Kidney (tissue), 13 donors: ENCODE measurements at regions not wholly inside any gene's neighbourhood (a gene's known extent, or its start where the extent isn't known, plus 50 kb on each side); places are given as distances from the start of the nearest gene placed in this dataset.
A peak's percentile ranks its signal among the peaks of the same experiment; 100 is the strongest.

Experiments
- DNase-seq, 5 donors: peaks; one replicate each; pipeline ENCODE4 v3.0.0-alpha.2; 2013 to 2020
- FAIRE-seq: peaks from 2 replicates; lab custom pipeline; 2012; peaks lifted over from hg19 to GRCh38; lab: Jason Lieb, UNC
- H3K27ac ChIP-seq, 2 donors: one replicate each; pipeline ENCODE4 v1.7.0; 2013; ENCODE audit warnings: low read depth in 2 of 2, low read length in 2 of 2, inconsistent platforms in 1 of 2
- H3K27me3 ChIP-seq: one replicate; pipeline ENCODE4 v1.7.1; 2013; ENCODE audit warnings: low read length, inconsistent platforms; ENCODE audit not compliant: control insufficient read depth, insufficient read depth
- H3K36me3 ChIP-seq, 3 donors: one replicate each; pipeline versions ENCODE4 v1.7.0 to v1.7.1; 2013; ENCODE audit warnings: low read length in 3 of 3, control low read depth in 1 of 3, inconsistent platforms in 1 of 3; ENCODE audit not compliant: insufficient read depth in 3 of 3, control insufficient read depth in 2 of 3
- H3K4me1 ChIP-seq, 3 donors: one replicate each; pipeline versions ENCODE4 v1.7.0 to v1.7.1; 2013; ENCODE audit warnings: low read length in 3 of 3, inconsistent platforms in 1 of 3, low read depth in 1 of 3; ENCODE audit not compliant: control insufficient read depth in 2 of 3, insufficient read depth in 2 of 3
- H3K4me3 ChIP-seq, 3 donors: one replicate each; pipeline versions ENCODE4 v1.7.0 to v1.8.1; 2013; ENCODE audit warnings: low read length in 3 of 3, control low read depth in 1 of 3, inconsistent platforms in 1 of 3
- H3K9ac ChIP-seq, 3 donors: one replicate each; pipeline versions ENCODE4 v1.7.0 to v1.7.1; 2013; ENCODE audit warnings: low read length in 3 of 3, control low read depth in 1 of 3, inconsistent platforms in 1 of 3
- H3K9me3 ChIP-seq, 3 donors: one replicate each; pipeline versions ENCODE4 v1.7.0 to v1.7.1; 2013; ENCODE audit warnings: low read length in 3 of 3, control low read depth in 1 of 3, inconsistent platforms in 1 of 3; ENCODE audit not compliant: control insufficient read depth in 2 of 3, insufficient read depth in 1 of 3
- intact Hi-C: fragments of 100-400 bp; cut with DNase I; formaldehyde crosslinking; loops from one replicate; pipeline ENCODE4 v1.11.1; 2022
- TF ChIP-seq, protein P1 (sequence below): IDR thresholded peaks from 3 replicates; pipeline ENCODE4 v1.5.1; 2012; ENCODE audit warnings: mild to moderate bottlenecking, moderate library complexity, borderline replicate concordance; ENCODE audit not compliant: insufficient read depth; ENCODE audit errors: extremely low read depth
- donor health status: control.
- donor health status: control.
- donor health status: control.
- donor health status: control.
- donor health status: control.
- donor health status: DM: yes; HTN: yes; CAD: no.
- donor health status: Normal renal cell carcinoma (clear cell type).

DNA sequence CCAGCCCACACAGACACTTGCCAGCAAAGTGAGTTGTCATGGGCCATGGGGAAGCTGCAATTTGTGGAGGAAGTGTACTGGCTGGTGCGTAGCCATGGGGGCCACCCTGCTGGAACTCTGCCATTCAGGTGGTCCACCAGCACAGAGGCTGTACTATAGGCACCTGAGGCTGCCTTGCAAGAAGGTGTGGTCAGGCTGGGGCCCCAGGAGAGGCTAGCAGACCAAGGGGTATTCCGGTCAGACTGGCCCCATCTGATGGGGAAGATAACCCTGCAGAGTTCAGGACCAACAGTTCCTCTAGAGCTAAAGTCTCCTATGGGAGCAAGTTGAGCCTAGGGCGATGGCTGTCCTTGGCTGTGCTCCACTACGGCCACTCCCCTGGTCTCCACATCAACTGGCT is 136.1 kb downstream of the DCAF12L2 start:
- Histone ChIP-seq H3K4me1 (no peaks in the 10 kb centered on the region), H3K9me3 (no peaks in the 10 kb centered on the region), H3K9ac (no peak overlapping the region), H3K27me3 (no peaks in the 10 kb centered on the region), H3K27ac (no peak overlapping the region), H3K4me3 (no peak overlapping the region), H3K36me3 (no peaks in the 10 kb centered on the region)
- DNase-seq (no peak), FAIRE-seq (no peak)
- intact Hi-C loops: no loop called here
- TF ChIP-seq, protein P1, sequence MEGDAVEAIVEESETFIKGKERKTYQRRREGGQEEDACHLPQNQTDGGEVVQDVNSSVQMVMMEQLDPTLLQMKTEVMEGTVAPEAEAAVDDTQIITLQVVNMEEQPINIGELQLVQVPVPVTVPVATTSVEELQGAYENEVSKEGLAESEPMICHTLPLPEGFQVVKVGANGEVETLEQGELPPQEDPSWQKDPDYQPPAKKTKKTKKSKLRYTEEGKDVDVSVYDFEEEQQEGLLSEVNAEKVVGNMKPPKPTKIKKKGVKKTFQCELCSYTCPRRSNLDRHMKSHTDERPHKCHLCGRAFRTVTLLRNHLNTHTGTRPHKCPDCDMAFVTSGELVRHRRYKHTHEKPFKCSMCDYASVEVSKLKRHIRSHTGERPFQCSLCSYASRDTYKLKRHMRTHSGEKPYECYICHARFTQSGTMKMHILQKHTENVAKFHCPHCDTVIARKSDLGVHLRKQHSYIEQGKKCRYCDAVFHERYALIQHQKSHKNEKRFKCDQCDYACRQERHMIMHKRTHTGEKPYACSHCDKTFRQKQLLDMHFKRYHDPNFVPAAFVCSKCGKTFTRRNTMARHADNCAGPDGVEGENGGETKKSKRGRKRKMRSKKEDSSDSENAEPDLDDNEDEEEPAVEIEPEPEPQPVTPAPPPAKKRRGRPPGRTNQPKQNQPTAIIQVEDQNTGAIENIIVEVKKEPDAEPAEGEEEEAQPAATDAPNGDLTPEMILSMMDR: no peak

DNA sequence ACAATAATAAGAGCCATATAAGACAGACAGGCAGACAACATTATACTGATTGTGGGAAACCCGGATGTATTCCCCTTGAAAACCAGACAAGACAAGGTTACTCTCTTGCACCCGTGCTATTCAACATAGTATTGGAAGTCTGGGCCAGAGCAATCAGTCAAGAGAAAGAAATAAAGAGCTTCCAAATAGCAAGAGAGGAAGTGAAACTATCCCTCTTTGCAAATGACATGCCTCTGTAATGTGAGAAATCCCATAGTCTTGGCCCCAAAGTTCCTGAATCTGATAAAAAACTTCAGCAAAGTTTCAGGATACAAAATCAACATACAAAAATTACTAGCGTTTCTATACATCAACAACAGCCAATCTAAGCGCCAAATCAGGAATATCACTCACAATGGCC is 102.1 kb downstream of the DCAF12L2 start:
- no peaks in the 10 kb centered on the region for H3K27me3 ChIP-seq
- intact Hi-C loops: no loop called here
- DNase-seq (no peak), FAIRE-seq (no peak)
- H3K4me1 ChIP-seq: no peaks in the 10 kb centered on the region
- no peak overlapping the region for H3K9ac ChIP-seq
- TF ChIP-seq, protein P1: no peak
- H3K9me3 ChIP-seq: no peaks in the 10 kb centered on the region
- no peak overlapping the region for H3K4me3 ChIP-seq
- H3K27ac ChIP-seq: no peak overlapping the region
- H3K36me3 ChIP-seq: no peaks in the 10 kb centered on the region

DNA sequence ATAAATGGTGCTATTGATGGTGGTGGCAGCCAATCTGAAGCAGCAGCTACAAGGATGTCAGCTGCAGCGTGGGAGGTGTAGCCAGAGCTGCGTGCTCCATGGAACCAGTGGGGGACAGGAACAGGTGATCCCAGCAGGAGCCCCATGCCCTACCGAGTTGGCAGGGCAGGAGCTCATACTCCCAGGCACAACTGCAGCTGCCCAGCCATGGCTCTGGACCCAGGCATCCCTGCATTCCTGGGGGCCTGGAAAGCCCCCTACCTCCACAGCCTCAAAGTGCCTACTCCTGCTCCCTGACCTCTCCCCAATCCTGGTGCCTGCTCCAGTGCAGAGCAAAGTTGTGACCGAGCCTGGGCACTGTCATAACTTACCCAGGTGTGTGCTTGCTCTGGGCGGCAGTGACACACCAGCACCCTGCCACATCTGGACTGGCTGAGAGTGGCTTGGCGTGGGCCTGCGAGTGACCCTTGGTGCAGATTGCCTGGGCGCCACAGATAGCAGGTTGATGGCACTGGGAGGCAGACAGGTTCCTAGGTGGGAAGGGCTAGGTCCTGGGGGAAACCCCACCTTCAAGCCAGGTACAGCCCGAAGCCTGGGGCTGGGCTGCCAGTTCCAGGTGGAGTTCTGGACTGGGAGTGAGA is 101.1 kb downstream of the DCAF12L2 start:
- intact Hi-C loops: no loop called here
- Histone ChIP-seq H3K27ac (no peak overlapping the region), H3K27me3 (no peaks in the 10 kb centered on the region), H3K9me3 (no peaks in the 10 kb centered on the region), H3K4me3 (no peak overlapping the region), H3K9ac (no peak overlapping the region), H3K36me3 (no peaks in the 10 kb centered on the region), H3K4me1 (no peaks in the 10 kb centered on the region)
- TF ChIP-seq, protein P1: no peak
- no peak for FAIRE-seq
- peak in 2 of 5 donors; percentile 7 to 55 for DNase-seq
